Dermis blood vessel endothelial cell (primary cell): ENCODE measurements at regions not wholly inside any gene's neighbourhood (a gene's known extent, or its start where the extent isn't known, plus 50 kb on each side); places are given as distances from the start of the nearest gene placed in this dataset.

ENCODE experiments used
- DNase-seq: peaks from one replicate; pipeline ENCODE4 v3.0.0; 2010

- no peak for DNase-seq
Measured at GRCh38 chr12:124225730-124226129, 69.2 kb upstream of the RFLNA start.

DNA sequence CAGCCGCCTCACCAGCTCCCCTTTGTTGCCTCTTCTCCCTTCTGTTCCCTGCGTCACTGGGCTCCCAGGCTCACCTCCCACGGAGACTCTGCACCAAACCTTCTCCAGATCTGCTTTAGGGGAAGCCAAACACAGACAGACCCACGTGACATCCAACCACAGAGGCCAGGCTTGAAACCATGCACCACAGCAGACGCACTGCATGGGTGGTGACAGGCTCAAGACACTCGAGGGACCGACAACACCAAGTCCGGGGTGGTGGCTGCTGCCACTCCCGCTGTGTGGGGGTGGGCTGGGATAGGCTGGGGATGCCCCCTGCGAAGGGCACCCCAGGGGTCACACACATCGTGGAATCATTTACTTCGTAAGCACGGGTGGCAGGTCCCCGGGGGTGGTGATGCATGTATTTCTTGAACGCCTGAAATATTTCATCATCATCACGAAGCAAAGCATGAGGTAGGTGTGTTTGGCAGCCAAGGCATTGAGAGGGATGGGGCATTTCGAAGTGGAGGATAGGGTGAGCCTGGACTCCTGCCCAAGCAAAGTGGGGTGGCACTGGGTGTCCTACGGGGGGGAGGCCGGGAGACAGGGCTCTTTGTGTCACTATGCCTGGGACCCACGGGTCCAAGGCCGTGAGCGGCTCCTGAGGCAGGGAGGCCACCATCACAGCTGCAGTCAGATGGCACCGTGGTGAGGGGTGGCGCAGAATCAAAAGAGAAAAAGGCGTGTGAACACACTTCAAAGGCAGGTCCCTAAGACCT lies 66.8 kb upstream of the RFLNA start:
- no peak for DNase-seq

- DNase-seq, result no peak
Measured at GRCh38 chr12:124229520-124229919, 65.4 kb upstream of the RFLNA start.

DNA sequence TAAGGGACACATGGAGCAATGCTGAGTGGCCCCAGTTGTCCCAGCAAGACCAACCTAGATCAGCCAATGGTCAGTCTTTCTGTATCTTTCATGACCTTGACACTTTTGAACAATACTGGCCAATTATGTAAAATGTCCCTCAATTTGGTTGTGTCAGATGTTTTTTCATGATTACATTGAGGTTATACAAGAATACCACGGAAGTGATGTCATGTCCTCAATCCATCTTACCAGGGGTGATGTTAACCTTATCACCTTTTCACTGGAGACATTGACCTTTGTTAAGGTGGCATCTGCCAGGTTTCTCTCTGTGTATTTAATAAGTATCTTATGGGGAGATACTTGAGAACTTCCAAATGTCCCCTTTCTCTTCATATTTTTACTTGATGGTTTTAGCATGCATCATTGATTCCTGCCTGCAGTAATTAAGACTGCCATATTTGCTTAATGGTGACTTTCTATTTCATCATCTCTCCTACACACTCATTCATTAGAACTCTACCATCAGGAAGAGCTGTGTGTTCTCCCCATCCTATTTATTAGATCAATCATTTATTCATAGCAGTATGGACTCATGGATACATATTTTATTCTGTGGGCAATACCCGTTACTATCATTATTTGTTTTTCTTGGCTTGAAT lies 64.7 kb upstream of the RFLNA start:
- no peak for DNase-seq

DNA sequence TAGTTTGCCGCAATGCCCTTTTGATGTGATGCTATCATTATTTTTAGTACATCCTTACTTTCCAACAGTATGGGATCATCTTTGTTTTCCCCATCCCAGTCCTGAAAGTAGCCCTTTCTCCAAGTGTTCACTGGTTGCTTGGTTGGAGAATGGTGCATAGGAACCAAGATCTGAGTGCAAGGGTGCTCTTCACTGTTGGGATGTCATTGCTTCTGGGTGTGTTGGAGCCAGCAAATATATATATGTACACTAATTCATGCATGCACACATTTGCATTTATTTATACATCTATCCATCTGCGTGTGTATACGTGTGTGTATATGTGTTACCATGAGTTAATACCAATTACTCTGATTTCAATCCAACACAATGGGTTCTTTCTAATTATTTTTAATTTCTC lies 64.1 kb upstream of the RFLNA start:
- no peak for DNase-seq

- no peak for DNase-seq
Measured at GRCh38 chr12:124231980-124232653, 62.8 kb upstream of the RFLNA start.

DNA sequence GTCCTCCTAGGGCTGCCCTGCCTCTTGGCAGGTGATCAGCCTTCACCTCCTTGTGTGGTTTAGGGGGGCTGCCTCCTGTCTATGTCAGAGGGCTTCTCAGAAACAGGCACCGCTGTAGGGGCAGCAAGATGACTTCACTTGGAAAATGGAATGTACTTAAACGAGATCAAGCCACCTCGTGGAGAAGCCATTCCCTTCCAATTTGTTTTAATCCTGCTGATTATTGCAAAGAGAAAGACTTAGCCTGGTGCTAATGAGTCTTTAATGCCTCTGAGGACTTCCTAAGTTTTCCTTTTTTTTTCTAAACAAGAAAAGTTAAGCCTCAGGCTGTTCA lies 62.3 kb upstream of the RFLNA start:
- no peak for DNase-seq

DNA sequence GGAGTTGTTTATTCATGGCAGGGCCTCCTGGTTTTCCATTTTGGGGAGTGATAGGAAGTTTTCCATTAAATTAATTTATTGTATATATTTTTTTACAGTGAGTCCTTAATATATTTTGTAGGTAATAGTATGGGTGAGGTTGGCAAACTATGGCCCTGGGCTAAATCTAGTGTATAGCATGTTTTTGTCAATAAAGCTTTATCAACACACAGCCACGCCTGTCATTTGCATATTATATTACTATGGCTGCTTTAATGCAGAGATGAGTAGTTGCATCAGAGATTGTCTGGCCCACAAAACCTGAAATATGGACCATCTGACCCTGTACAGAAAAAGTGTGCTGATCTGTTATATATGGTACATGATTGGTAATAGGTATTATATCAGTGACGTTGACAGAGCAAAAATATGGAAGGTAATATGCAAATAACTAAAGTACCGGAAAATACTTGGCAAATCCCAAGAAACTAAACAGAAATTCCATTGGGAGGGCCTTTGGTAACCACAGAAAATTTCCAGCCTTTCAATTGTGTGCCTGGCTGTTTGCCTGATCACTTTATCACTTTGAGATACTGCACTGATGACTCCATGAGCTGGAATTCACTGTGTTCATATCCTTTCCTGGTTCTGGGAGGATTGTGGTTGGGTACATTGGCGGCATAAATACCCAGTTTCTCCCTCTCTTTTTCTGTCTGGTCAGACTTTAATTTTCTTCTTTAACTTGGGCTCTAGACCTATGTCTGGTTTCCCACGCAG lies 61.7 kb upstream of the RFLNA start:
- DNase-seq, result peak; percentile 53

DNA sequence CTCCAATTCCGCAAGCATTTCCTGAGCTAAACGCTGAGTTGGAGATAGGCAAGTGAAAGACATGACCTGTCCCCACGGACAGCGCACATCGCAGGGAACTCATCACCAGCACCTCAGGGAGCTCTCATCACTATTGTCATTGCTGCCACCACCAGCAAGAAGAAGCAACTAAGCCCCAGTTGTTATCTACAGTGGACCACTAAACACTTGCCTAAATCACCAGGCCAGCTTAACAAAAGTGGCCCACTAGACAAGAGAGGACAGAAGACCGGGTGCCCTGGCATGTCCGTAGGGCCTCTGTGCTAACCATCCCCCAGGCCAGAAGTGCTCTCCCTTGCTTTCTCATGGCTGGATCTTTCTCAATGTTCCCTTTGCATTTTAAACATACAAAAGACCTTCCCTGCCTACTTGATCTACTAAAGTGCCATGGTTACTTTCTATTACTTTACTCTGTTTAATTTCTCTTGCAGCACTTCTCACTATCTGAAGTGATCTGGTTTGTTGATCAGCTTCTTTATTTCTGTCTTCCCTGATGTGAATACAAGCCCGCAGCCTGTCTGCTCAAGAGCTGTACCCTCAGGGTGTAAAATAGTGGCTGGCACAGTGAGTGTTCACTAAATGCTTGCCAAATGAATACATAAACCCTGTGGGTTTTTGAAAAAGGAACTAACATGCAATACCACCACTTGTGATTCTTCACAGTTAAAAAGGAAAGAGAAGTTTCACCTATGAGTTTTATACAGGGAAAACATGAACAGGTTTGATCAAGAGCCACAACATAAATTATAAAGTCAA lies 60.9 kb upstream of the RFLNA start:
- DNase-seq, result no peak

DNA sequence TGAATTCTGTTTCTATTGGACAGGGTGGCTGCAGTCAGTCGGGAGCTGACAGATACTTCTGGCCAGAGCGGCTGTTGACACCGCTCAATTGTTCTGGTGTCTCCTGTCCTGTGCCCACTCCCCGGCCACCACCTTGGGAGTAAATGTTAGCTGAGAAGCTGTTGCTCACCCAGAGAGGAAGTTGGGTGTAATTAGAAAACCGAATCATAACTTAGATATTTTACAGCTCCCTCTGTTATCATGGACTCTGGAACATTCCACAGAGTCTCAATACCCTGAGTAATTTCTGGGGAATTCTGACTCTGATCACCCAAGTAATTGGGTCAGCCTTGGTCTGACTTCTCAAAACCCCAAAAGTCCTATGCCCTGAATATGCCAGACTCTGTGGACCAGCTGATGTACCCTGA lies 58.3 kb upstream of the RFLNA start:
- DNase-seq, result peak; percentile 39

DNA sequence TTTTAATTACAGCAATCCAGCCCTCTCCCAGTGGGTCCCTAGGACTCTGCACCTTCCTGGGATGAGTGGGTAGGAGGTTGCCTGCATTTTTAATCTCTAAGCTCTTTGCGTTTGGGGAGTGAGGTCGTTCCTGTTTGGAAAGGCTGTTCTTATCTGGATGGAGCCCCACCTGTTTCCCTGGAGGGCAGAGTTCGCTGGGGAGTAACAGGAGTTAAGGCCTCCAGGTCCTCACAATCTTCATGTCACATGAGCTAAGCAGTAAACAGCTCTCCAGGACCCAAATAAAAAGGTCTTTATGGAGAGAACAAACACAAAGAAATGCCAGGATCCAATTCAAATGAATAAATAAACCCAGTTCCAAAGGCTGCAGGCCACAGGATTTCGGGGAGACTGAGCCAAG lies 56.0 kb upstream of the RFLNA start:
- DNase-seq, result no peak

DNA sequence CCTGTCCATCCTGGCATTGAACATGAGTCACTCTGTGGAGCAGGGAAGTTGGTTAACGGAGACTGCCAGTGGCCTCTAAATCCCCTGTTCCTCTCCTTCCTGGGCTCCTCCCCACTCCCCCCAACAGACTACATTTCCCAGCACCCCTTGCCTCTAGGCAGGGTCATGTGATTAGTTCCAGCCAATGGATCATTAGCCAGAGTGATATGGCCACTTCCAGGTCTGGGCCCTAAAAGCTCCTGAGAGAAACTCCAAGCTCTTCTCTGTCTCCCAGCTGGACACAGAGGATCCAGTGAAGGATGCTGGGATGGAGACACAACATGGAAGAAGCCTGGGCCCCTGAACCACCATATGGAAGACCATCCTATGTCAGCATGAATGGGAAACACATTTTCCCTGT lies 54.4 kb upstream of the RFLNA start:
- peak; percentile 17 for DNase-seq

DNA sequence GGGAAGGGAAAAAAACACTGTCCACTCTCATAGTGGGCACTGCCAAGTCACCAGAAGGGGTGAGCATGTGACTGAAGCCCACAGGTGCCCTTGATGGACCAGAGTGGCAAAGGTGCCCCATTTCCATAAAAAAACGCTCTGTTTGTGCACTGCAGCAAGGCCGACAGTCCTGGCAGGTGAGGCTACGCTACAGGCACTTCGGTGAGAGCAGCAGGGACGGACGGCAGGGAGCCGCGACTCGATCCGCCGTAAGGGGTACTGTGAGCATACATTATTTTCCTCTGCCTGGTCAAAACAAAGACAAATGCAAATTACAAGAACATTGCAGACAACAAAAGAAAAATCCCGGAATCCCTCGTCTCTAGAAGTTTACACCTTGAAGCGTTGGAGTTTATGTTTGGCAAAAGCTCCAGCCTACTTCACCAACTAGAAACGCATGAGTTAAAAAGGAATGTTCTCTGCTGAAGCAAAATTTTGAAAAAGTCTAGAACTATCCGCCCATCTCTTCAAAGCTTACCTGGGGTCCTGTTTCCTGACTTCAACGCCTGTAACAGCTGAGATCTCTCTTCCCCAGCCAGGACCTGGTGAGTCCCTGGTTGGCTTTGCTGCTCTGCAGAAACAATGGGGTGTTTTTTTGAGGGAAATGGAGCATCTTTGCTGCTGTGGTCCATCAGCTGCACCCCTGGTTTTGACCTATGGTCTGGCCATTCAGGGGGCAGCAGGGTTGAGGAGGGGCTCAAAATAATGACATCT lies 52.9 kb upstream of the RFLNA start:
- no peak for DNase-seq

DNA sequence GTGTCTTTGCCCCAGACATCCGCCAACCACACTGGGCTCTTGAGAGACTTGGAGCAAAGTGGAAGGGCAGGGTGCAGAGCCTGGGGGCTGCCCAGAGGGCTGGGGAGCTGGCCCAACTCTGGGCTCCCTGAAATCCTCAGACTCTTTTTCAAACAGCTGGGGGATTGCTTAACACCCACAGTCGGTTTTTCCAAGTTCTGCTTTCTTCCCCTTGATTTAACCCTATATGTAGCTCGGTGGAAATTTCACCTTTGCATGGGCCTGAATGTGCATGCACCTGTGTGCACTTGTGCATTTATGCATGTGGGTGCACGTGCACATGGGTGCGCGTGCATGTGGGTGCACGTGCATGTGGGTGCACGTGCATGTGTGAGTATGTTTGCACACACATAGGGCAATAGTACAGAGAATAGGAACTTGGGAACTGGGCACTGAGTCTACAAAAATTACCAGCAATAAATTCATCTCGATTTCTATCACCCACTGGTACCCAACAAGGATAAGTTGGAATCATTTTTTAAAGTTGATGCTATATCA lies 52.3 kb upstream of the RFLNA start:
- DNase-seq, result no peak

DNA sequence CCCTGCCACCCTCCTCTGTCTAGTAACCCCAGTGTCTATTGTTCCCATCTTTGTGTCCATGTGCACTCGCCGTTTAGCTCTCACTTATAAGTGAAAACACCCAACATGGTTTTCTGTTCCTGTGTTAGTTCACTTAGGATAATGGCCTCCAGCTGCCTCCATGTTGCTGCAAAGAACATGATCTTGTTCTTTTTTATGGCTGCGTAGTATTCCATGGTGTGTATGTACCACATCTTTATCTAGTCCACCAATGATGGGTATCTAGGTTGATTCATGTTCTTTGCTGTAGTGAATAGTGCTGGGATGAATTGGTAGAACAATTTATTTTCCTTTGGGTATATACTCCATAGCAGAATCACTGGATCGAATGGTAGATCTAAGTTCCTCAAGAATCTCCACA lies 51.0 kb upstream of the RFLNA start:
- DNase-seq, result no peak
